Coronary artery (tissue), 2 donors: ENCODE measurements at regions not wholly inside any gene's neighbourhood (a gene's known extent, or its start where the extent isn't known, plus 50 kb on each side); places are given as distances from the start of the nearest gene placed in this dataset.
A peak's percentile ranks its signal among the peaks of the same experiment; 100 is the strongest.

Source experiments
- DNase-seq: peaks from one replicate; pipeline ENCODE4 v3.0.0-alpha.2; 2017; ENCODE audit warnings: low spot score
- H3K27ac ChIP-seq, 2 donors: fragments of 200-600 bp; sonication (generic); one replicate each; pipeline ENCODE4 v1.5.1; 2016 to 2019
- H3K4me3 ChIP-seq: fragments of 200-600 bp; sonication (generic); 2 replicates; pipeline ENCODE4 v1.5.1; 2016; ENCODE audit warnings: mild to moderate bottlenecking, moderate library complexity
- CTCF ChIP-seq: fragments of 200-600 bp; sonication (generic); IDR thresholded peaks from one replicate; pipeline ENCODE4 v1.5.1; 2019; ENCODE audit warnings: antibody characterized with exemption

GRCh38 chr11:116134450-116134849 is 630.2 kb upstream of the CADM1 start:
- Histone ChIP-seq H3K4me3 (no peak overlapping the region), H3K27ac (no peak overlapping the region)
- no peak for DNase-seq
- TF ChIP-seq CTCF, result no peak

GRCh38 chr11:116132273-116132978 is 628.2 kb upstream of the CADM1 start:
- Histone ChIP-seq H3K4me3 (no peak overlapping the region), H3K27ac (no peak overlapping the region)
- peak; percentile 41 for DNase-seq
- no peak for TF ChIP-seq CTCF

GRCh38 chr11:116130122-116130521 is 625.9 kb upstream of the CADM1 start:
- no peak overlapping the region for H3K4me3 ChIP-seq
- no peak overlapping the region for H3K27ac ChIP-seq
- no peak for TF ChIP-seq CTCF
- DNase-seq, result peak; percentile 33

- DNase-seq, result no peak
- TF ChIP-seq CTCF, result no peak
- H3K4me3 ChIP-seq, result no peak overlapping the region
- H3K27ac ChIP-seq, result no peak overlapping the region
Measured at GRCh38 chr11:116129456-116129855, 625.2 kb upstream of the CADM1 start.

GRCh38 chr11:116126562-116126961 is 622.3 kb upstream of the CADM1 start:
- DNase-seq, result peak; percentile 33

GRCh38 chr11:116124922-116125714 is 620.9 kb upstream of the CADM1 start:
- Histone ChIP-seq H3K27ac (no peak overlapping the region), H3K4me3 (no peak overlapping the region)
- no peak for TF ChIP-seq CTCF
- DNase-seq, result peak; percentile 46

More at GRCh38 chr11:116126562-116126961, 622.3 kb upstream of the CADM1 start:
- no peak for TF ChIP-seq CTCF
- Histone ChIP-seq H3K4me3 (no peak overlapping the region), H3K27ac (no peak overlapping the region)

GRCh38 chr11:116123739-116124138 is 619.5 kb upstream of the CADM1 start:
- no peak overlapping the region for H3K4me3 ChIP-seq
- no peak overlapping the region for H3K27ac ChIP-seq
- no peak for DNase-seq
- no peak for TF ChIP-seq CTCF
